HG03045 (cell line): ENCODE measurements at regions not wholly inside any gene's neighbourhood (a gene's known extent, or its start where the extent isn't known, plus 50 kb on each side); places are given as distances from the start of the nearest gene placed in this dataset.

ENCODE experiments used
- ATAC-seq: cut with Tn5 transposase; IDR thresholded peaks from one replicate; pipeline ENCODE4 v1.9.1; 2021; ENCODE audit warnings: mild to moderate bottlenecking, moderate library complexity; ENCODE audit not compliant: unreplicated experiment

DNA sequence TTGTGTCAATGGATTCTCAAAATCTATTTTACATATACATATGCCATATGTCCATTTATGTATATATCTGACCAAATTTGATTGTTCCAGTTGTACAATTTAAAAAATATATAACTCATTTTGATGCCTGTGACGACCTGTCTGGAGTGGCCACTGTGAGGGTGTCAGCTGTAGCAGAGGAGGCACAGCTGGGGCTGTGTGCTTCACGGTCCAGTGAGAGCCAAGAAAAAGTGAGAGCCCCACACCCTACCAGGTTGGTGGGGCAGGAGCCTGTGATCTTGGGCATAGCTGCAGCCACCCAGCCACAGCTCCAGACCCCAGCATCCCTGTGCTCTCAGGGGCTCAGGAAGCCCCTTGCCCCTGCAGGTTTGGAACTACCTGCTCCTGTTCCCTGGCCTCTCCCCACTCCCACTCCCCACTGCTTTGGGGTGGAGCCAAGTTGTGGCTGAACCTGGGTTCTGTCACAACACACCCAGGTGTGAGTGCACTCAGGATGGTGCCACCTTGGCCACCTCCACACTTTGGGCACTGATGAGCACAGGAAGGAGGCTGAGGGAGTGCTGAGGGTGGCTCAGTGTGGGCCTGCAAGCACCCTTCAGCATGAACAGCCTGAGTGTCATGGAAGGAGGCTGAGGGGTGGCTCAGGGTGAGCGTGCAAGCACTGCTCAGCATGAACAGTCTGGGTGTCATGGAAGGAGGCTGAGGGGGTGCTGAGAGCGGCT is 161.1 kb upstream of the ROBO1 start:
- ATAC-seq, result no peak

DNA sequence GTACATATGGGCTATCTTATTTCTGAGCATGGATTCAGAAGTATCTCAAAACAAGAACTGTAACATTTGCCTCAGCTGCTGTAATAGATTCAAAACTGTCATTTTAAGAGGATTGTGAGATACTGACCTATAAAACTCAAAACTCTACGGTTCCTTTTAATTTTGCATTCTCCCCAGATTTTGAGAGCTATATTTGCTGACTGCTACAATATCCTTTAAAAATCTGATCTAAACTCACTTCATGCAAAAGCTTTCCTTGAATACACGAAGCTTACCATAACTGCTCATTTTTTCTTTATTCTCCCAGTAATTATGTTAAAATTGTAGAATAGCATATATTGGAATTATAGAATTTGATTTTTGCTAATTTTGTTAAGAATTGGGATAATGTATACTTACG is 158.7 kb upstream of the ROBO1 start:
- ATAC-seq, result no peak

DNA sequence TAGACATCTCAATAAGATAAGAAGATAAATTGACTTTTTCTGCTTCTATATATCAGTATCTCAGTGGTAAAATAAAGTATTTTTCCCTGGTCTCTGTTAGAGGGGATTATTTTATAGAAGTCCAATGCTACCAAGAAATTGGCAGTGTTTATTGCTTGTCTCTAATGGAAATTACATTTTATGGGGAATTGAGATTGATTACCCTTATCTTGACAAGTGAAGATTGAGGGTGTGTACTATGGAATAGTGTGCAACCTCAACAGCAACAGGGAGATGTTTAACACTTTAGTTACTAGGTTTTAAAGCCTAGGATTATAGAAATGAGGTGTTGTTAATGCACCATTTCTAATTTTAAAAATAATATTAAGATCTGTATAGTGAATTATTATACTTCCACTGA is 154.8 kb upstream of the ROBO1 start:
- no peak for ATAC-seq

DNA sequence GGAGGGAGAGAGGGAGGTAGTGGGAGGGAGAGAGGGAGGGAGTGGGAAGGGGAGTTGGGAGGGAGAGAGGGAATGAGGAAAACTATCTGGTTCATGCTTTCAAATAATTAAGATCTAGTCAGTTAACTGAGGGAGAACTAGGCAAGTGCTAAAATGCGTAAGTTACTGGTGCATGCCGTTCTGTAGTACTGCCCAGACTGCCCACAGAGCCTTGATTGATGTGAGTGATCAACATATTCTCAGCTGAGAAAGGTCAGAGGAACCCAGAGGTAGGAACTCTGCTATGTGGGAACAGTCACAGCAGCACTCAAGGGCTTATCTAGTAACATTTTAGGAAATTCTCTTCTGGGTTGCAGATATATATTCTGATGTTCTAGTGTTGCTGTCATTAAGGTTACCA is 149.8 kb upstream of the ROBO1 start:
- no peak for ATAC-seq

DNA sequence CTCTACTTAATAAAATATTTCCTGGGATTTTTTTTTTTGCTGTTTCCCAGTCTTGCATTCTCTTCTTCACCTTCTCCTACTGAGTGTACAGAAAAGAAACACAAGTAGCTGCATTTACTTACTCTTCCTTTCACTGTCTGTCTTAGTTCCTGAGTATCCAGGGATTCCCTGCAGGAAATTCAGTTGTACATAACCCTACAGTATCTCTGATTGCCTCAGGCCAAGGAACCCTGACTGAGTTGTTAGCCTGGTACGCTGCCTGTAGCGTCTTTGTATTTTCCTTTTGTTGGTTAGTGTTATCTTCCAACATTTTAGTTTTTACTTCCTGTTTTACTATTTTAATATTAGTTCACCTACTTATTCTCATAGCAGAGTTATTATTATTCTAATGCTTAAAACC is 142.5 kb upstream of the ROBO1 start:
- no peak for ATAC-seq

DNA sequence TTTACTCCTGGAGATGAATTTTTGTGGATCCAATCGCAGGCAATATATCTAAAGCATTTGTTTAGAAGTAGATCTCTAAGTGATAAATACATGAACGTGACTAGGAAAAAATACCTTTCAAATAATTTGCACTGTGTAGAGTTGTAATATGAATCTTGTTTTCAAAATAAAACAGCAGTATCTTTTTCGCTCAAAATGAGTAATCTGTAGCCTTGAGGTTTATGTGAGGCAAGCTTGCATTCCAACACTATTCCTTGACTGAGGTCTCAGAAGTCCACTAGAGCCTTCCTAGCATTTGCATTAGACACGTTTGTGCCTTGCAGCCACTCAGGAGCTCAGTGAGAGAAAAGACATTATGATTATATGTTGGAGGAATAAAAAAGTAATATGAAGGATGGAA is 138.3 kb upstream of the ROBO1 start:
- no peak for ATAC-seq

DNA sequence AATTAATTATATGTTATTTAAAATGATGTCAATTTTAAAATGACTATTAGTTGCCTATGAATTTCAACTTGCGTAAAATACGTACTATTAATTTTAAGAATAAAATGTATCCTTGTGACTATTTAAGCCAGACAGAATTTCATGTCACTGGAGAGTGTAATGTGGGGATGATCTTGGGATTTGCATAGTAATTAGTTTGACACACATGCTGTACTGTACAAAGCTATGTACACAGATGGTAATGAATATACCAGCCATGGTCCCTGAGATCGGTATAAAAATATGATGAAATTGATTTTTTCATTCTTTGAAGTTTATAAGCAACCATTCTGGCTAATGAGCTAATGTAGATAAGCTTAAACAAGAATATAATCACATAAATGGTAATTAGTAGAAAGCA is 134.4 kb upstream of the ROBO1 start:
- no peak for ATAC-seq

DNA sequence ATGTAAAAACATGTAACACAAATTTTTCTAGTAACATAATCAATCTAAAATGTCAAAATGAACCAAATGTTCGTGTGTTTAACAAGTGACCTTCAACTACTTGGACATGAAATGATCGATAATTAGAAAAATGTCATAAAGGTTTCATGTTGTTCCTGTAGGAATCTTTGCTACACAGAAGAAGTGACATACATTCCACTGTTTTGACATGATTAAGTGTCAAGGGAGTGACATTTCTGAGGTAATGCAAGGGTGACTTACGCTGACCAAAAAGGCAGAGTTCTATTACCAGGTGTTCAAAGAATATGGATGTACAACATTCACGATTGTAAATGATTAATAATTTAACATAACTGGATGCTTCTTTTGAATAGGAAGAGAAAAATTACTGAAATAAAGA is 131.1 kb upstream of the ROBO1 start:
- ATAC-seq, result no peak

DNA sequence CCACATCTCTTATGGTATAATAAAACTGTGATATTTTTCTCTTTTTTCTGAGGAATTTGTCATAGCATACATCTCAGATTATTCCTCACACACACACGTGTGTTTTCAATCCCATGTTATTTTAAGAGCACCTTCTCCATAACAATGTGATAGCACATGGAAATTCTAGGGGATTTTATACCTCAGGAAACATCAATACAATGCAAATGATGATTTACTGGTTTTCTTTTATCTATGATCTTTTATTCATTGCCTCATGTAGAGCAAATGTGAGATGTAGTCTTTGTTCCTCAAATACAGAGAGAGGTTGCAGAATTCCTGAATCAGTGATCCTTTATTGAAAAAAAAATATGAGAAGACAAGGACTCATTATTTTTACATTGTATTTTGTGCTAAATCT is 128.3 kb upstream of the ROBO1 start:
- no peak for ATAC-seq

DNA sequence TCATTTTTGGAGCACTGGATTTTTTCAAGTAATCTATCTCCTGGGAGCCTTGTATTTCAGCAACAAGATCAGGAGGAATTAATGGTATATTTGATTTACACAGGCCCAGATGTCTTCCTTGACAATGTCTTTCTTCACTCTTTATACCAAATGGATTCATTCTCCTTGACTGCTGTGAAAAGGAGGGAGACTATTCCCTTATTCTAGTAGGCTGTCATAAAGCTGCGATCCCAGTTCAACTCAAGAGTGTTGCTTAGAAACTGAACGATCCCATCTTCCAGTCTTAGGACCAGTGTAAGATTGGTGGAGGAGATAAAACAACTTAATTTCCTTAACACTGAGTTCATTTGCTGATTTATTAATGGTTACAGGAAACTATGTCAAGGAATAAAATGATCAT is 119.4 kb upstream of the ROBO1 start:
- no peak for ATAC-seq

DNA sequence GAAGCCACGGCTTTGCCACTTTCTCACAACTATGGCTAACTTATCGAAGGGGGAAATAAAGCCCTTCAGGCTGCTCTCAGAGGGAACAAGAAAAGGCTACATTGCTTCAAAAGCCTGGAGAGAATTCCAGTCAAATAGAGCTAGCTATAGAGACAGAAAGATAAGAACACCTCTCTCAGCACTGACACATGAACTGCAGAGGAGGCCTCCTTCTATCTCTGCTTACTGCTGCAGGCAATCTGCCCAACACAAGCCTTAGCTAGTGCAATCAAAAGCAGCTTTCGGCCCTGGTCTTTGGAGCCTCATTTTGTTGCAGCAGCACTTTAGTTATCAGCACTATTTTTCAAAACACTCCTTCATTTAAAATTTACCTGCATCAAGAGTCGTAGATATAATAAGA is 118.4 kb upstream of the ROBO1 start:
- ATAC-seq, result no peak

DNA sequence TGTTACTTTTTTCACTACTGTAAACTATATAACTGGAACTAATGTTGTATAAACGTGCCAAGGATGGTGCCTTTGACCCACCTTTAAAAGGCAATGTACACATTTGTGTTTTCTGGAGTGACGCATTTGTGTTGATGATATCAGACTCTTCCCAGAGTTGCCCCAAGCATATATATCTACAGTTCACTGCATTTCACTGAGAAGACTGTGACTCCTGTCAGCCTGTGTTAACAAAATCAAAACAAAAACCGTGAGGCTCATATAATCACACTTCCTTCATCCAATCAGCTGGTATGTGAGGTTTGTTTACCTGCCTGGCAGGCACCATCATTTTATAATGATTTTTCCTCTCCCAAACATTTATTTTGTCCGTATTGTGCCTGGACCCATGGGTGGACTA is 117.6 kb upstream of the ROBO1 start:
- ATAC-seq, result no peak

DNA sequence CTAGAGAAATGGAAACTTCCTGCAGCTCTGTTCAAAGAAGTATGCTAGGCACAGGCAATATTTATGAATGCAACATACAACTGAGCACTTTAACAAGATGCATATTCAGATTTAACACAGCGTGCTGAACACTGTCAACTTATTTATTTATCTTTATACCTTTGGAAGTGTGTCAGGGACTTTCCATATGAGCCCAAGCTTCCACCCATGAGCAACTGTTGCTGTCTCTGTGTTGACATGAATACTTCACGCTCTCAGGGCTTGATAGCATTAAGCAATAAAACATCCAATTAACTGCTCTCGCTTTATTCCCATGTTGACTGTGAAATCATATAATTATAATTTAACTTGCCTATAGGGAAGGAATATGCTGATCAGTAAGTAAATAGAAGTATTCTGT is 116.6 kb upstream of the ROBO1 start:
- ATAC-seq, result no peak

DNA sequence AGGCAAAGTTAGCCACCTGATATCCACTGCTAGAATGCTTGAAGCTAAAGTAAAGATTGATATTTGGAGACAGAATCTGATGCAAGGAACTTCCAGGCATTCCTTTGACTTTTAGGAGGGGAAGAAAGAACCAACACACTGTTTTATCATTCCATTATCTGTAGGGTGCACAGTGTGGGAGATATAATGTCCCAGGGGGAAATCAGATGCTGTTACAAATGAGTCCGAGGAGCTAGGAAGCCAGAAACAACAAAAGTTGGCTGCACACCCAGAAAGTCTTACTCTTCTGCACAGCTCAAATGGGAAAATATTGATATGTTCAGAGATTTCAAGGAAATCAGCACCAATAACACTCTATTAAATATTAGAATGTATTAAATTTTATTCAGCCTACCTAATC is 113.6 kb upstream of the ROBO1 start:
- ATAC-seq, result no peak

DNA sequence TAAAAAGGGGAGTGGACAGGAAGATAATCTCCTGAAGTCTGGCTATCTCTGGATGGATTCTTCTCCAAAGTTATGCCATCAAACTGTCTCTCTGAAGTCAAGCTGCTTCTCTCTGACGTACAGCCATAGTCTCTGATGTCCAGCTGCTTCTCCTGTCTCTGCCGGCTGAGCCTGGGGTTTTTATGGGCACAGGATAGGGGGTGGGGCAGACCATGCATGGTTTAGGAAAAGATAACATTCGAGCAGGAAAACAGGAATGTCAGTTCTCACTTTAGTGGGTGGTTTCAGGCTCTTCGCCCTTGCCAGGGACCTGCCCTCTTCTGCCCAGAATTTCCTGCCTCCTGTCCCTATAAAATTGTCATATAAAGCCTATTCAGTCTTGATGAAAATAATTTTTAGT is 110.9 kb upstream of the ROBO1 start:
- no peak for ATAC-seq

DNA sequence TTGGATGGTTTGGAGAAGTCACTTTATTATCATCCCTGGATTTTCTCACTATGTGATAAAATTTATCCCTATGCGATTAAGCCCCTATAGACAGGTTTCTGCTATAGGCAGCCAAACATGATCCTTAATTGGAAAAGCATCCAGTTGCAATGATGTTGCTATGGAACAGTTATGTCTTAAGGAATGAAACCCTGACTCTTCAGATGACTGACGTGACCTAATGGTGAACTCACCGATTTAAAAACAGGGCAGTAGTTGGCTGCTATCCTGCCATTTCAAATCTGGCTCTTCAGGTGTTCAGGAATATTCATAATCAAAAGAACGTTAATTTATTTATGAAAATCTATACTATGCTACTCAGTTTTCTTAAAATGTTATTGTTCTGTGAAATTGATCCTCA is 106.8 kb upstream of the ROBO1 start:
- ATAC-seq, result no peak

DNA sequence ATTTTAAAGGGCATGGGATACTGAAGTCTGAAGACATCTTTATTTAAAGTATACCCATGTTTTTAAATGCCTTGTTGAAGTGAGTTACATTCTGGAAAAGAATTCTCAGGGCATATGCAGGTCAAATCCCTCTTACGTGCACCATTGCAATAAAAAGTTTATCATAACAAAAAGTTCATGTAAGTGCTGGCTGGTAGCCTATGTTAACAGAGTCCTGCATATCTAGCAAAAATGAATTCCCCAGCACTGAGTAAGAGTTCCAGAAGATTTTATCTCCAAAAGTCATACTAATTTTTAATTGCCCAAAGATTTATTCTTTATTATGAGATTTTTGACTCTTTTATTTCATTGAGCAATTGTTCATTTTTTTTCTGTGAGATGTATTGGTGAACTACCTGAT is 104.7 kb upstream of the ROBO1 start:
- ATAC-seq, result no peak

DNA sequence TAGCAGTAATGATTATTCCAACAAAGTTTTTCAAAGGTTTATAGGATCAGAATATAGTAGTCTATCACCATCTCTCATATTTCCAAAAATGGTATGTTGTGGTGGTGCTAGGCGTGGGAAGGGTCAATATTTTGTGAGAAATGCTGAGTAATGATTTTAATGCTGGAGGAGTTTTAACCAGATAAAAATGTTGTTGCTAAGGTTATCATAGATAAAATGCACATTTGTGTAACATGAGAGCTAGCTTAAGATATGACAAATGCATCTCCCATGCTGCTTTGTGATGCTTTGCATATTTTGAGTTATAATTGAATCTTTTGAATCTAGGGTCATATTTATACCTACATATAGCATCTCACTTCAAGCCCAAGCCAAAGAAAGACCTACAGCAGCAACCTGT is 103.9 kb upstream of the ROBO1 start:
- no peak for ATAC-seq

DNA sequence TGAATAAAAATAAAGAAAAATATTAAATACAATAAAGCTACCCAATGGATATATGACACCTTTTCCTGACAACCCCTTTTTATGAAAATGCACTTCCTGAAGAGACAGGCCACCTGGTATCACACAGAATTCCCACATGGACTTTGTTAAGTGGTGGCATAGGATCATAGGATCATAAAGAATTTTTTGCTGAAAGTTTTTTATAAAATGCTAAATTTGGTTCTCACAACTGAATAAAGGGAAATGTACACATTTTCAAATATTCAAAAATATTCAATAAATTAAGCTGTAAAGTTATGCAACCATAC is 102.5 kb upstream of the ROBO1 start:
- ATAC-seq, result no peak

DNA sequence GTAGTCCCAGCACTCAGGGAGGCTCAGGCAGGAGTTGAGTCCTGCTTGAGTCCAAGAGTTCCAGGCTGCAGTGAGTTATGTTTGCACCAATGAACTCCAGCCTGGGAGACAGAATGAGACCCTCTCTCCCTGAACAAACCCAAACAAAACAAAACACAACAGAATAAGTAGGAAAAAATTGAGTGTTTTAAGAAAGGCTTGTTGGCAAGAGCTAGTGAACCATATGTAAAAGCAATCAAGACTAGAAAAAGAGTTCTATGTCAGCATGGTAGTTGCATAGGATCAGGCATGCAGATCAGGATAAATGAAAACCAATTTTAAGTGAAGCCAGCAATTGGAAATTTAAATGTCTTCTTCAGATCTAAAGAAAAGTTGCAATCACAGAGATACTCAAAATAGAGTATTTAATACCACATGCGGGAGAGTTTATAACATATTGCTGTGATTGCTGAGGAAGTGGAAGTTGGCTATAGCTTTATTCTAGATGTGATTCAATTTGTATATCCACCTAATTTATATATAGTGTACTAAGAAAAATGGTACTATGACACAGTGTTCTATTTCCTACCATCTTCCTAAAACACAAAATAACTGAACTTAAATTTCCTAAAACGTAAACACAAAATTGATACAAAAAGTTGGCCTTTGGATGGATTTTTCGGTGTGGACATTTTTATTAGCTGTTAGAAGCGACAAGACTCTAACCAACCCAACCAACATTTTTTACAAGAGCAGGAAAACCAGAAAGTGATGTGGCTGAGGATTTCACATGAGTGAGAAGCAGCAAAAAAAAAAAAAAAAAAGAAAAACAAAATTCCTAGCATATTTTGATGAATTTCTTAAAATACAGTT is 101.9 kb upstream of the ROBO1 start:
- no peak for ATAC-seq

DNA sequence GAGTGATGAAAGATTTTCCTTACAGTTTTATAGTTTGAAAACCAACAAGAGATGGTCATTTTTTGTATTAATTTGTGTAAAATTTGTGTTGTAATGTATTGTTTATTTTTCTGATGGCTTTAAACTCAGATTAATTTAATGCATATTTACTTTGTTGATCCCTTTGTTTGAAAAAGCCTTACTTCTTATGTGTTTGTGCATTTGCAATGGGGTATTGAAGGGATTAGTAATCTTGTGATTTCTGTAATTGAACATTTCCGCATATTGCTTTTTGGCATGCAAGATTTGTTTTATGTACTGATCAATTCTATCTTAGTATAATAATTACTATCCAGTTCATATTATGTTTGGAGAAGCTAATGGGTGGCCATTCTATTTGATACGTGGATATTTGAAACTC is 98.4 kb upstream of the ROBO1 start:
- ATAC-seq, result no peak

DNA sequence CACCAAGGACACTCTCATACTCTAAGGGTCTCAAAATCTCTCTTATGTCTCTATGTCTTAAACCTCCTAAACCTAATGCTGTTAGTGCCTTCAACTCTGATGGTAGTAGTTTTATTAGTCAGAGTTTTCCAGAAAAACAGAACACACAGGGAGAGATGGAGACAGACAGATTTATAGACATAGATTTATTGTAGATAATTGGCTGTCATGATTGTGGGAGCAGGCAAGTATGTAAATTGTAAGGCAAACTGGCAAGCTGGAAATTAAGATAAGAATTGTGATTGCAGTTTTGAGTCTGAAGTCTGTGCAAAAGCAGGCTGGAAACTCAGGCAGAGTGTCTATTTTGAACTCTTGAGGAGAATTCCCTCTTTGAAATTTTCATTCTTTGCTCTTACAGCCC is 96.3 kb upstream of the ROBO1 start:
- ATAC-seq, result no peak

DNA sequence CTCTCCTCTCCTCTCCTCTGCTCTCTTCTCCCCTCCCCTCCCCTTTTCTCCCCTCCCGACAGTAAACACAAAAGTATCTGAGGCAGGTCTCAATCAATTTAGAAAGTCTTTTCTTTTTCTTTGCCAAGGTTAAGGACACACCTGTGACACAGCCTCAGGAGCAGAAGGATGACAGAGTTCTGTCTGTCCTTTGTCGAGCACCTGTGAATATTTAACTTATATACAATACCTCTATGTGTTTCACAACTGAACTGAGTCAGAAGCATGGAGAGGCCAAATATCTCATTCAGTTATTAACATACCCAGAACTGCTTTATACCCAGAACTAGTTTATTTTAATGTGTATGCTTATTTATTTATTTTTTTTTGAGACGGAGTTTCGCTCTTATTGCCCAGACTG is 81.1 kb upstream of the ROBO1 start:
- no peak for ATAC-seq
